Endothelial cell of umbilical vein (primary cell): ENCODE measurements at regions not wholly inside any gene's neighbourhood (a gene's known extent, or its start where the extent isn't known, plus 50 kb on each side); places are given as distances from the start of the nearest gene placed in this dataset.

Experiments
- BruUV-seq: library from RNA; stranded (reverse); fragments of 400-500 nt; replicated peaks from 2 replicates; lab custom pipeline; 2021; lab: Mats Ljungman, UMichigan
- CTCF ChIA-PET: fragments of 300-600, 350-600 bp; sonication (Branson Sonifier 250); formaldehyde crosslinking; loops from one replicate; lab custom pipeline; 2021; ENCODE audit warnings: antibody characterized with exemption, inconsistent platforms; lab: Charles Lee
- POLR2A ChIA-PET: fragments of 300-600, 350-600 bp; sonication (Branson Sonifier 250); formaldehyde crosslinking; loops from one replicate; lab custom pipeline; 2021; ENCODE audit warnings: antibody characterized with exemption, inconsistent platforms; lab: Charles Lee
- DNase-seq: peaks from one replicate; pipeline ENCODE4 v3.0.0-alpha.2; 2011; ENCODE audit warnings: low read depth, low spot score
- FAIRE-seq: peaks from 2 replicates; lab custom pipeline; 2011; peaks lifted over from hg19 to GRCh38; lab: Jason Lieb, UNC
- H2AFZ ChIP-seq: 2 replicates; pipeline ENCODE4 v1.6.0; 2012; ENCODE audit warnings: low read depth, low read length, control low read depth, inconsistent platforms
- H3K27ac ChIP-seq: 2 replicates; pipeline ENCODE4 v1.5.1; 2011; ENCODE audit warnings: low read depth, mild to moderate bottlenecking, control low read depth, low read length, moderate library complexity; ENCODE audit not compliant: insufficient read depth
- H3K27me3 ChIP-seq, 2 experiments: 2 replicates each; pipeline versions ENCODE4 v1.6.0 to v1.6.1; 2011; ENCODE audit warnings: low read length in 2 of 2, mixed read lengths in 1 of 2; ENCODE audit not compliant: control insufficient read depth in 2 of 2, insufficient read depth in 2 of 2
- H3K36me3 ChIP-seq, 2 experiments: 2 replicates in 1 of 2; 3 replicates in 1 of 2; pipeline ENCODE4 v1.5.1; 2011; ENCODE audit warnings: low read length in 2 of 2, mild to moderate bottlenecking in 1 of 2, moderate library complexity in 1 of 2; ENCODE audit not compliant: control insufficient read depth in 2 of 2, insufficient read depth in 2 of 2; ENCODE audit errors: extremely low read depth in 1 of 2
- H3K4me1 ChIP-seq: 3 replicates; pipeline ENCODE4 v1.5.1; 2011; ENCODE audit warnings: mild to moderate bottlenecking, low read length; ENCODE audit not compliant: control insufficient read depth, insufficient read depth; ENCODE audit errors: extremely low read depth
- H3K4me2 ChIP-seq: 2 replicates; pipeline ENCODE4 v1.6.1; 2011; ENCODE audit warnings: low read length, control low read depth, mixed read lengths; ENCODE audit not compliant: insufficient read depth
- H3K4me3 ChIP-seq, 3 experiments: fragments of 200-600 bp in 1 of 3; sonication (generic), shearing (Covaris generic) in 1 of 3; replicated peaks in 1 of 3; 2 replicates each; pipeline ENCODE4 v1.5.1; 2011 to 2016; ENCODE audit warnings: control low read depth in 3 of 3, low read length in 3 of 3, mild to moderate bottlenecking in 2 of 3, inconsistent platforms in 1 of 3, low read depth in 1 of 3, moderate library complexity in 1 of 3; ENCODE audit not compliant: insufficient read depth in 1 of 3
- H3K79me2 ChIP-seq: 2 replicates; pipeline ENCODE4 v1.6.0; 2012; ENCODE audit warnings: low read length, inconsistent platforms; ENCODE audit not compliant: control insufficient read depth, insufficient read depth
- H3K9ac ChIP-seq: replicated peaks from 2 replicates; pipeline ENCODE3; 2011; ENCODE audit warnings: low read length, control low read depth; ENCODE audit not compliant: insufficient read depth; ENCODE audit errors: extremely low read depth
- H3K9me1 ChIP-seq: replicated peaks from 3 replicates; pipeline ENCODE4 v1.6.0; 2011; ENCODE audit warnings: mild to moderate bottlenecking, low read length; ENCODE audit not compliant: control insufficient read depth, insufficient read depth; ENCODE audit errors: extremely low read depth
- H3K9me3 ChIP-seq: replicated peaks from 2 replicates; pipeline ENCODE4 v1.5.1; 2012; ENCODE audit warnings: low read length, inconsistent platforms; ENCODE audit not compliant: control insufficient read depth, insufficient read depth
- H4K20me1 ChIP-seq: replicated peaks from 2 replicates; pipeline ENCODE3; 2011; ENCODE audit warnings: mild to moderate bottlenecking, low read length; ENCODE audit not compliant: control insufficient read depth, insufficient read depth; ENCODE audit errors: extremely low read depth
- EZH2 ChIP-seq: IDR thresholded peaks from 2 replicates; pipeline ENCODE4 v1.6.1; 2012; ENCODE audit warnings: borderline replicate concordance, low read depth, mild to moderate bottlenecking, moderate library complexity, low read length, inconsistent platforms; ENCODE audit not compliant: severe bottlenecking
- FOS ChIP-seq: IDR thresholded peaks from 2 replicates; pipeline ENCODE4 v1.6.1; 2011; ENCODE audit warnings: mild to moderate bottlenecking, low read length, moderate library complexity, borderline replicate concordance; ENCODE audit not compliant: insufficient read depth
- GATA2 ChIP-seq: IDR thresholded peaks from 2 replicates; pipeline ENCODE4 v1.7.0; 2011; ENCODE audit warnings: low read depth, mild to moderate bottlenecking, moderate library complexity, mixed read lengths, low read length; ENCODE audit not compliant: insufficient read length, insufficient read depth
- JUN ChIP-seq: IDR thresholded peaks from 2 replicates; pipeline ENCODE4 v1.6.1; 2011; ENCODE audit warnings: borderline replicate concordance, low read depth; ENCODE audit not compliant: insufficient read length, insufficient read depth
- MYC ChIP-seq: IDR thresholded peaks from one replicate; pipeline ENCODE4 v1.6.1; 2011; ENCODE audit warnings: mild to moderate bottlenecking, low read depth, low read length
- POLR2A ChIP-seq: IDR thresholded peaks from 2 replicates; pipeline ENCODE4 v1.6.1; 2012; ENCODE audit warnings: low read depth, mild to moderate bottlenecking, control low read depth, low read length
- POLR2AphosphoS5 ChIP-seq: IDR thresholded peaks from 2 replicates; pipeline ENCODE4 v1.6.1; 2012; ENCODE audit warnings: low read depth, mild to moderate bottlenecking, control low read depth, low read length, moderate library complexity; ENCODE audit not compliant: insufficient read depth
- dilution Hi-C: fragments of 300-500 bp; cut with MboI; formaldehyde crosslinking; loops from one replicate; pipeline ENCODE4 v1.15.0; 2019; ENCODE audit warnings: low sequenced_read_pairs; ENCODE audit not compliant: extremely low pct_ligation_motif_present
- intact Hi-C: fragments of 100-400 bp; cut with micrococcal nuclease; formaldehyde crosslinking; loops from one replicate; pipeline ENCODE4 v1.10.0; 2022
- TF ChIP-seq, protein P1 (sequence below): IDR thresholded peaks from 2 replicates; pipeline ENCODE4 v1.6.1; 2011; ENCODE audit not compliant: insufficient read depth, insufficient read length
- TF ChIP-seq, protein P2 (sequence below), 2 donors: IDR thresholded peaks; 1 replicate in 1 of 2; 2 replicates in 1 of 2; pipeline ENCODE4 v1.5.1; 2011; ENCODE audit warnings: low read length in 2 of 2, mild to moderate bottlenecking in 2 of 2, moderate library complexity in 2 of 2, control low read depth in 1 of 2, inconsistent platforms in 1 of 2, low read depth in 1 of 2; ENCODE audit not compliant: insufficient read depth in 1 of 2; ENCODE audit errors: extremely low read depth in 1 of 2

GRCh38 chr1:199688774-199689173, 338.7 kb upstream of the NR5A2 start:
- POLR2A ChIA-PET: interaction anchor here (0.6 to 1.5 kb wide), 3 partner anchors 27 to 338 kb away, joined by 3 to 7 read pairs (median 3); no protein-coding TSS in a partner anchor

More at GRCh38 chr1:199688774-199689173, 338.7 kb upstream of the NR5A2 start:
- no peaks in the 10 kb centered on the region for H3K9me1 ChIP-seq
- FAIRE-seq (no peak), DNase-seq (no peak)
- H3K4me2 ChIP-seq: peak overlapping the region; percentile 26
- no peaks in the 10 kb centered on the region for H3K36me3 ChIP-seq
- no peak for TF ChIP-seq EZH2
- no peak for TF ChIP-seq POLR2A
- TF ChIP-seq, protein P1, sequence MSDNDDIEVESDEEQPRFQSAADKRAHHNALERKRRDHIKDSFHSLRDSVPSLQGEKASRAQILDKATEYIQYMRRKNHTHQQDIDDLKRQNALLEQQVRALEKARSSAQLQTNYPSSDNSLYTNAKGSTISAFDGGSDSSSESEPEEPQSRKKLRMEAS: no peak
- no peak for TF ChIP-seq JUN
- TF ChIP-seq POLR2AphosphoS5: no peak
- TF ChIP-seq FOS: no peak
- TF ChIP-seq MYC: no peak
- no peak for TF ChIP-seq GATA2
- TF ChIP-seq, protein P2, sequence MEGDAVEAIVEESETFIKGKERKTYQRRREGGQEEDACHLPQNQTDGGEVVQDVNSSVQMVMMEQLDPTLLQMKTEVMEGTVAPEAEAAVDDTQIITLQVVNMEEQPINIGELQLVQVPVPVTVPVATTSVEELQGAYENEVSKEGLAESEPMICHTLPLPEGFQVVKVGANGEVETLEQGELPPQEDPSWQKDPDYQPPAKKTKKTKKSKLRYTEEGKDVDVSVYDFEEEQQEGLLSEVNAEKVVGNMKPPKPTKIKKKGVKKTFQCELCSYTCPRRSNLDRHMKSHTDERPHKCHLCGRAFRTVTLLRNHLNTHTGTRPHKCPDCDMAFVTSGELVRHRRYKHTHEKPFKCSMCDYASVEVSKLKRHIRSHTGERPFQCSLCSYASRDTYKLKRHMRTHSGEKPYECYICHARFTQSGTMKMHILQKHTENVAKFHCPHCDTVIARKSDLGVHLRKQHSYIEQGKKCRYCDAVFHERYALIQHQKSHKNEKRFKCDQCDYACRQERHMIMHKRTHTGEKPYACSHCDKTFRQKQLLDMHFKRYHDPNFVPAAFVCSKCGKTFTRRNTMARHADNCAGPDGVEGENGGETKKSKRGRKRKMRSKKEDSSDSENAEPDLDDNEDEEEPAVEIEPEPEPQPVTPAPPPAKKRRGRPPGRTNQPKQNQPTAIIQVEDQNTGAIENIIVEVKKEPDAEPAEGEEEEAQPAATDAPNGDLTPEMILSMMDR (IDR thresholded peaks at IDR 0.05; ENCODE audit: extremely low read depth in 1 of 2, insufficient read depth in 1 of 2, low read depth in 1 of 2, low read length in 2 of 2): no peak
- dilution Hi-C loops (no loop called here), intact Hi-C loops (loop anchor here (1.0 to 10.0 kb wide), 3 partner anchors 171 to 414 kb away; no protein-coding TSS in a partner anchor)
- no peak overlapping the region for H3K4me3 ChIP-seq
- peaks cover 67% of the 10 kb centered on the region for H3K4me1 ChIP-seq
- peak overlapping the region; percentile 70 for H3K27ac ChIP-seq
- H3K27me3 ChIP-seq: no peaks in the 10 kb centered on the region
- BruUV-seq: no TSS peak
- no peaks in the 10 kb centered on the region for H3K79me2 ChIP-seq
- H3K9me3 ChIP-seq: no peaks in the 10 kb centered on the region
- no peak overlapping the region for H2AFZ ChIP-seq
- no peaks in the 10 kb centered on the region for H4K20me1 ChIP-seq
- peak overlapping the region; percentile 39 for H3K9ac ChIP-seq
- CTCF ChIA-PET: interaction anchor here (0.6 to 5.4 kb wide), 15 partner anchors 11 to 932 kb away, joined by 3 to 138 read pairs (median 3); no protein-coding TSS in a partner anchor
